Thyroid gland (tissue), 4 donors: ENCODE measurements at regions not wholly inside any gene's neighbourhood (a gene's known extent, or its start where the extent isn't known, plus 50 kb on each side); places are given as distances from the start of the nearest gene placed in this dataset.

Experiments
- POLR2A ChIP-seq, 2 donors: fragments of 450-650 bp; IDR thresholded peaks; one replicate each; pipeline ENCODE4 v1.6.1; 2017; ENCODE audit warnings: antibody characterized with exemption in 2 of 2, mild to moderate bottlenecking in 2 of 2, moderate library complexity in 1 of 2
- TF ChIP-seq, protein P1 (sequence below), 6 experiments: fragments of 200-600 bp in 3 of 6; fragments of 450-650 bp in 3 of 6; sonication (generic) in 3 of 6; IDR thresholded peaks; one replicate each; pipeline ENCODE4 v1.5.1; 2016 to 2019; ENCODE audit warnings: antibody characterized with exemption in 6 of 6, mild to moderate bottlenecking in 2 of 6, inconsistent platforms in 1 of 6, moderate library complexity in 1 of 6

DNA sequence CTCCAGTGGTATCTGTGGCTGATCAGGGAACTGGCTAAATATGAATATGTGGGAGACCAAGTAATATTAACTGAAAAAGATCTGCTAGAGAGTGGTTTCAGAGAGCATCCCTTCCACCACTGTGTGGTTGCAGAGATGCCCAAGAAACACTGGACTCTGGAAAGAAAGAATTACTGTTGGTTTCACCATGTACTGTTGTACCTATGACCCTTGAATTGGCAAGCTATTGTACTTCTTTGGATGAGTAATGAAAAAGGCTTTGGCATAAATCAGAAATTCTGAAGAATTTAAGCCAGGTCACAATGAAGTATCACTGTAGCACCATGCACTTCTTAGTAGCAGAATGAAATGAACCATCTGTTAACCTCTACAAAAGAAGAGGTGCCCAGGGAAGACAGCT, 134.4 kb upstream of the INTU start:
- TF ChIP-seq, protein P1, sequence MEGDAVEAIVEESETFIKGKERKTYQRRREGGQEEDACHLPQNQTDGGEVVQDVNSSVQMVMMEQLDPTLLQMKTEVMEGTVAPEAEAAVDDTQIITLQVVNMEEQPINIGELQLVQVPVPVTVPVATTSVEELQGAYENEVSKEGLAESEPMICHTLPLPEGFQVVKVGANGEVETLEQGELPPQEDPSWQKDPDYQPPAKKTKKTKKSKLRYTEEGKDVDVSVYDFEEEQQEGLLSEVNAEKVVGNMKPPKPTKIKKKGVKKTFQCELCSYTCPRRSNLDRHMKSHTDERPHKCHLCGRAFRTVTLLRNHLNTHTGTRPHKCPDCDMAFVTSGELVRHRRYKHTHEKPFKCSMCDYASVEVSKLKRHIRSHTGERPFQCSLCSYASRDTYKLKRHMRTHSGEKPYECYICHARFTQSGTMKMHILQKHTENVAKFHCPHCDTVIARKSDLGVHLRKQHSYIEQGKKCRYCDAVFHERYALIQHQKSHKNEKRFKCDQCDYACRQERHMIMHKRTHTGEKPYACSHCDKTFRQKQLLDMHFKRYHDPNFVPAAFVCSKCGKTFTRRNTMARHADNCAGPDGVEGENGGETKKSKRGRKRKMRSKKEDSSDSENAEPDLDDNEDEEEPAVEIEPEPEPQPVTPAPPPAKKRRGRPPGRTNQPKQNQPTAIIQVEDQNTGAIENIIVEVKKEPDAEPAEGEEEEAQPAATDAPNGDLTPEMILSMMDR (IDR thresholded peaks at IDR 0.05), result no peak
- no peak for TF ChIP-seq POLR2A (IDR thresholded peaks at IDR 0.05)
